A673 (cell line): ENCODE measurements at regions not wholly inside any gene's neighbourhood (a gene's known extent, or its start where the extent isn't known, plus 50 kb on each side); places are given as distances from the start of the nearest gene placed in this dataset.

Experiments used
- BruUV-seq: library from RNA; stranded (reverse); fragments of 400-500 nt; replicated peaks from 2 replicates; lab custom pipeline; 2021; lab: Mats Ljungman, UMichigan
- CTCF ChIA-PET: fragments of 300-600 bp; sonication (Branson Sonifier 250); formaldehyde crosslinking; loops from one replicate; lab custom pipeline; 2022; ENCODE audit warnings: antibody characterized with exemption; lab: Charles Lee
- POLR2A ChIA-PET: fragments of 300-600 bp; sonication (Branson Sonifier 250); formaldehyde crosslinking; loops from one replicate; lab custom pipeline; 2022; ENCODE audit warnings: antibody characterized with exemption; ENCODE audit not compliant: low non-redundant PET; lab: Charles Lee
- DNase-seq: peaks from one replicate; pipeline ENCODE4 v3.0.0-alpha.2; 2015; ENCODE audit warnings: low spot score
- H3K27ac ChIP-seq: fragments of 200-600 bp; sonication (generic); 2 replicates; pipeline ENCODE4 v1.5.1; 2016; ENCODE audit warnings: mixed run types, low read depth, mild to moderate bottlenecking, mixed read lengths, antibody characterized with exemption, low read length; ENCODE audit not compliant: poor library complexity, severe bottlenecking
- H3K27me3 ChIP-seq: fragments of 200-600 bp; sonication (generic); replicated peaks from 2 replicates; pipeline ENCODE4 v1.6.1; 2017; ENCODE audit warnings: mixed run types, low read depth, mild to moderate bottlenecking, mixed read lengths, antibody characterized with exemption, low read length; ENCODE audit not compliant: insufficient read depth, poor library complexity
- H3K36me3 ChIP-seq: fragments of 200-600 bp; sonication (generic); 2 replicates; pipeline ENCODE4 v1.6.1; 2016; ENCODE audit warnings: mixed run types, mild to moderate bottlenecking, mixed read lengths, antibody characterized with exemption, low read length; ENCODE audit not compliant: insufficient read depth, poor library complexity, severe bottlenecking
- H3K4me1 ChIP-seq: fragments of 200-600 bp; sonication (generic); 2 replicates; pipeline ENCODE4 v1.6.1; 2017; ENCODE audit warnings: mixed run types, mild to moderate bottlenecking, mixed read lengths, antibody characterized with exemption, low read length; ENCODE audit not compliant: insufficient read depth, poor library complexity, severe bottlenecking
- H3K4me3 ChIP-seq: fragments of 200-600 bp; sonication (generic); 2 replicates; pipeline ENCODE4 v1.5.1; 2016; ENCODE audit warnings: low read depth, mixed run types, mild to moderate bottlenecking, mixed read lengths, low read length; ENCODE audit not compliant: poor library complexity, severe bottlenecking
- H3K9me3 ChIP-seq: fragments of 200-600 bp; sonication (generic); 2 replicates; pipeline ENCODE4 v1.6.1; 2016; ENCODE audit warnings: mixed run types, low read depth, mild to moderate bottlenecking, mixed read lengths, antibody characterized with exemption, low read length; ENCODE audit not compliant: poor library complexity, severe bottlenecking
- CTCF ChIP-seq: fragments of 300-800, 200-600 bp; sonication (generic); conservative IDR thresholded peaks from 2 replicates; pipeline ENCODE4 v1.5.1; 2017; ENCODE audit warnings: low read depth, mild to moderate bottlenecking, antibody characterized with exemption, low read length, moderate library complexity, mixed read lengths
- EZH2 ChIP-seq: fragments of 200-600 bp; sonication (generic); IDR thresholded peaks from 2 replicates; pipeline ENCODE4 v1.6.1; 2017; ENCODE audit warnings: borderline replicate concordance, low read depth, mild to moderate bottlenecking, mixed read lengths, antibody characterized with exemption, low read length; ENCODE audit not compliant: poor library complexity, severe bottlenecking
- intact Hi-C: fragments of 100-400 bp; cut with micrococcal nuclease; formaldehyde crosslinking; loops from one replicate; pipeline ENCODE4 v1.10.0; 2022; ENCODE audit not compliant: unreplicated experiment

DNA sequence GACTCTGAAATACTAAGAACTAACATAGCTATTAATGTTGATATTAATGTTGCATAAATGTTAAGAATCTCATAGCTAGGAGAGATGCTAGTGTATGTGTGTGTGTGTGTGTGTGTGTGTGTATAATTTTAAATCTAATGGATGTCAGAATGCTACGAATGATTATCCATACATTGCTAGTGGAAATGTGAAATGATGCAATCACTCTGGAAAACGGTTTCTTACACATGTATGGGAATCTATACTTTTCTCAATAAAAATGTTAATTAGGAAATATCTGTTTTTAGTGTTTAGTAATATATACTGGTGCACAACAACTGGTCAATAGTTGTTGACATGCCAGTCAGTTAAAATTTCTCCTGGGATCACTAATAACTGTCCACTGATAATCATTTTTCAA is 908.8 kb upstream of the POU3F3 start:
- no peak overlapping the region for H3K27ac ChIP-seq
- ChIA-PET CTCF (no interaction called here), POLR2A (no interaction called here)
- no peak overlapping the region for H3K4me3 ChIP-seq
- no peaks in the 10 kb centered on the region for H3K27me3 ChIP-seq
- no peak for TF ChIP-seq EZH2
- no peak for TF ChIP-seq CTCF
- peaks cover 8% of the 10 kb centered on the region for H3K9me3 ChIP-seq
- DNase-seq: no peak
- no TSS peak for BruUV-seq
- no peaks in the 10 kb centered on the region for H3K36me3 ChIP-seq
- no peaks in the 10 kb centered on the region for H3K4me1 ChIP-seq
- intact Hi-C loops: no loop called here

- no peak overlapping the region for H3K27ac ChIP-seq
- no TSS peak for BruUV-seq
- H3K36me3 ChIP-seq: no peaks in the 10 kb centered on the region
- no peaks in the 10 kb centered on the region for H3K4me1 ChIP-seq
- H3K9me3 ChIP-seq: no peaks in the 10 kb centered on the region
- no peaks in the 10 kb centered on the region for H3K27me3 ChIP-seq
- CTCF ChIA-PET: no interaction called here
- H3K4me3 ChIP-seq: no peak overlapping the region
- no peak for TF ChIP-seq EZH2
- TF ChIP-seq CTCF: peak; percentile 70
- intact Hi-C loops: loop anchor here (5.0 kb wide), 1 partner anchor 913 kb away; no protein-coding TSS in a partner anchor
- peak; percentile 41 for DNase-seq
- POLR2A ChIA-PET: no interaction called here
Observed at GRCh38 chr2:103959174-103960128, 894.5 kb upstream of the POU3F3 start.

DNA sequence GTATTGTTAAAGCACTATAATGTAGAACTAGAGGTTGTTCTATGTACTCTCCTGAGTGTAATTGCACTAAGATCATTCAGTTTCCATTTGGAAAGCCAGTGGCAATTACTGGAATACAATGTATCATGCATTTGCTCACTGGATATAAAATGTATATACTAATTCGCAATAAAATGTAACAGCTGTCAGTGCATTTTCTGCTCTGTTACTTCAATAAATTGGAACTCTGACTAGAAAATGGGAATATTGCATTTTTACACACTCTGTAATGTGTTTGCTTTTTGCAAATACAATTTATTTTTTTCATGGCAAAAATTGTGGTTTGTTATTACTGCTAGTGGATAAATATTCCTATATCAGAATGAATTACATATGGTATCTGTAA is 893.8 kb upstream of the POU3F3 start:
- no peak overlapping the region for H3K4me3 ChIP-seq
- H3K36me3 ChIP-seq: no peaks in the 10 kb centered on the region
- POLR2A ChIA-PET: no interaction called here
- no TSS peak for BruUV-seq
- DNase-seq: no peak
- intact Hi-C loops: no loop called here
- no peaks in the 10 kb centered on the region for H3K9me3 ChIP-seq
- CTCF ChIA-PET: no interaction called here
- no peak overlapping the region for H3K27ac ChIP-seq
- TF ChIP-seq CTCF (no peak), EZH2 (no peak)
- H3K4me1 ChIP-seq: no peaks in the 10 kb centered on the region
- no peaks in the 10 kb centered on the region for H3K27me3 ChIP-seq
